ENCODE measurements at regions not wholly inside any gene's neighbourhood (a gene's known extent, or its start where the extent isn't known, plus 50 kb on each side); places are given as distances from the start of the nearest gene placed in this dataset.
A peak's percentile ranks its signal among the peaks of the same experiment; 100 is the strongest.

GRCh38 chr18:22093731-22094357, 75.5 kb upstream of the GATA6 start:
- Histone ChIP-seq H3K4me1 (ENCODE audit: low read depth) (peaks cover 13% of the 10 kb centered on the region), H3K4me3 (no peak overlapping the region), H3K27me3 (no peaks in the 10 kb centered on the region), H3K36me3 (no peaks in the 10 kb centered on the region), H3K9me3 (ENCODE audit: low read depth) (no peaks in the 10 kb centered on the region), H3K27ac (no peak overlapping the region)
- TF ChIP-seq, protein P1, sequence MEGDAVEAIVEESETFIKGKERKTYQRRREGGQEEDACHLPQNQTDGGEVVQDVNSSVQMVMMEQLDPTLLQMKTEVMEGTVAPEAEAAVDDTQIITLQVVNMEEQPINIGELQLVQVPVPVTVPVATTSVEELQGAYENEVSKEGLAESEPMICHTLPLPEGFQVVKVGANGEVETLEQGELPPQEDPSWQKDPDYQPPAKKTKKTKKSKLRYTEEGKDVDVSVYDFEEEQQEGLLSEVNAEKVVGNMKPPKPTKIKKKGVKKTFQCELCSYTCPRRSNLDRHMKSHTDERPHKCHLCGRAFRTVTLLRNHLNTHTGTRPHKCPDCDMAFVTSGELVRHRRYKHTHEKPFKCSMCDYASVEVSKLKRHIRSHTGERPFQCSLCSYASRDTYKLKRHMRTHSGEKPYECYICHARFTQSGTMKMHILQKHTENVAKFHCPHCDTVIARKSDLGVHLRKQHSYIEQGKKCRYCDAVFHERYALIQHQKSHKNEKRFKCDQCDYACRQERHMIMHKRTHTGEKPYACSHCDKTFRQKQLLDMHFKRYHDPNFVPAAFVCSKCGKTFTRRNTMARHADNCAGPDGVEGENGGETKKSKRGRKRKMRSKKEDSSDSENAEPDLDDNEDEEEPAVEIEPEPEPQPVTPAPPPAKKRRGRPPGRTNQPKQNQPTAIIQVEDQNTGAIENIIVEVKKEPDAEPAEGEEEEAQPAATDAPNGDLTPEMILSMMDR (IDR thresholded peaks at IDR 0.05; ENCODE audit: low read depth, low read length), result no peak
- no peak for DNase-seq (ENCODE audit: low read depth in 1 of 2, low spot score in 1 of 2)

DNA sequence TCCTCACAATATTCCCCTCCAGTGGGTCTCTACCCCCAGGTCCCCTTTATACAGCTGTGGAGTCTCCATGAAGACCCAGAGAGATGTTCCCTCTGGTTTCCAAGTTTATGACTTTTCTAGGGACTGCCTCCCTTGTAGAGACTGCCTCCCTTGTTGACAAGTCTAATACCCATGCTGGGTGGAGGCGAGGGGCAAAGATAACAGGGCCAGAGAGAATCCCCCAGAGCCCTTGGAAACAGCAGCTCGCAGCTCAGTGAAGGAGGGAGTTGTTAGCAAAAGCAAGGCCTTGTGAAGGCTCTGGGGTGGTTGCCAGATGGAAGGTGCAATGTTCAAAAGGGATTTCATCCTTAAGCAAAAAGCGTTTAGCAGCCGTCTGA, 75.0 kb upstream of the GATA6 start:
- Histone ChIP-seq H3K4me1 (ENCODE audit: low read depth) (peaks cover 8% of the 10 kb centered on the region), H3K27me3 (no peaks in the 10 kb centered on the region), H3K36me3 (no peaks in the 10 kb centered on the region), H3K4me3 (no peak overlapping the region), H3K9me3 (ENCODE audit: low read depth) (no peaks in the 10 kb centered on the region), H3K27ac (no peak overlapping the region)
- peak in 1 of 2 donors; percentile 17 for DNase-seq (ENCODE audit: low read depth in 1 of 2, low spot score in 1 of 2)
- TF ChIP-seq, protein P1 (IDR thresholded peaks at IDR 0.05; ENCODE audit: low read depth, low read length), result no peak

DNA sequence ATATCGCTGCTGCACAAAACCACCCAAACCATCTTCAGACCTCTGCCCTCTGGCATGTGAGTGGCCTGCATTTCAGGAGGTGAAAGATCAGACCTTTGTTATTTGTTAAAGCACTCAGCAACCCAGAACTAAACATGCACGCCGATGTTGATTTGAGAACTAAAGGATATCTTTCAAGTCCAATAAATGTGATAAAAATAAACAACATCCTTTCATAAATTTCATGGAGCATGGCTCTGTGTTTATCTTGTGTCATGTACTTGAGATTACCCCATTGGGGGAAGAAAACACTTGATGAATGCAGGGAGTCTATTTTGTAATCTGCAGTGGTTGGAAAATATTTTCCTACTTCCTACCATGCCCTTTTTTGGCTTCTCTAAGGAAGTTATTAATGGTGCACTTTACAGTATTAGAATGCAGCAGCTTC, 70.8 kb upstream of the GATA6 start:
- no peak overlapping the region for H3K4me3 ChIP-seq
- H3K4me1 ChIP-seq (ENCODE audit: low read depth), result peaks cover 18% of the 10 kb centered on the region
- H3K27me3 ChIP-seq, result no peaks in the 10 kb centered on the region
- H3K27ac ChIP-seq, result peak overlapping the region; percentile 28
- H3K36me3 ChIP-seq, result no peaks in the 10 kb centered on the region
- TF ChIP-seq, protein P1 (IDR thresholded peaks at IDR 0.05; ENCODE audit: low read depth, low read length), result no peak
- no peaks in the 10 kb centered on the region for H3K9me3 ChIP-seq (ENCODE audit: low read depth)
- DNase-seq (ENCODE audit: low read depth in 1 of 2, low spot score in 1 of 2), result peak in 1 of 2 donors; percentile 71

GRCh38 chr18:22099925-22100324, 69.5 kb upstream of the GATA6 start:
- Histone ChIP-seq H3K9me3 (ENCODE audit: low read depth) (no peaks in the 10 kb centered on the region), H3K27me3 (no peaks in the 10 kb centered on the region), H3K27ac (no peak overlapping the region), H3K4me1 (ENCODE audit: low read depth) (peaks cover 17% of the 10 kb centered on the region), H3K4me3 (no peak overlapping the region), H3K36me3 (no peaks in the 10 kb centered on the region)
- no peak for DNase-seq (ENCODE audit: low read depth in 1 of 2, low spot score in 1 of 2)
- TF ChIP-seq, protein P1 (IDR thresholded peaks at IDR 0.05; ENCODE audit: low read depth, low read length), result no peak

DNA sequence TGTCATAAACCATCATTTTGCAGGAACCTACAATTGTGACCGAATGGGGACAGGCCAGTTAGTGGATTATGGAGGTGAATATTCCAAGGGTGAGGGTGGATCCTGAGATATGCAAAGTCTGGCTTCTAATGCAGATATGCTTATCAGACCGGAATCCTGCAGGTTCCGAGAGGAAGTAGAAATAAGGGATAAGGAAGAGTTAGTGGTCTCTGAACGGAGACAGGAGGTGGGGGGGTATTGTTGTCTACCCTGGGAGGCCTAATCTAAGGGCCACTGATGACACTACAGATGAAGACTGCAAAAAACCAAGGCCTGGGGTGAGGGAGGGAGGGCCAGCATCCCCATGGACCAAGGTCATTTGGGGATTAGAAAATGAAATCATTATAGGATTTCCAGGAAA, 67.7 kb upstream of the GATA6 start:
- no peak overlapping the region for H3K27ac ChIP-seq
- H3K27me3 ChIP-seq, result no peaks in the 10 kb centered on the region
- H3K4me3 ChIP-seq, result no peak overlapping the region
- H3K4me1 ChIP-seq (ENCODE audit: low read depth), result peaks cover 19% of the 10 kb centered on the region
- H3K36me3 ChIP-seq, result no peaks in the 10 kb centered on the region
- no peak for DNase-seq (ENCODE audit: low read depth in 1 of 2, low spot score in 1 of 2)
- TF ChIP-seq, protein P1 (IDR thresholded peaks at IDR 0.05; ENCODE audit: low read depth, low read length), result no peak
- H3K9me3 ChIP-seq (ENCODE audit: low read depth), result no peaks in the 10 kb centered on the region
